Fibroblast of the aortic adventitia (primary cell): ENCODE measurements at regions not wholly inside any gene's neighbourhood (a gene's known extent, or its start where the extent isn't known, plus 50 kb on each side); places are given as distances from the start of the nearest gene placed in this dataset.
A peak's percentile ranks its signal among the peaks of the same experiment; 100 is the strongest.

Experiments
- DNase-seq: peaks from one replicate; pipeline ENCODE4 v3.0.0-alpha.2; 2010; ENCODE audit warnings: low read depth
- H3K4me3 ChIP-seq: 2 replicates; pipeline ENCODE4 v1.5.1; 2011; ENCODE audit warnings: low read depth, mild to moderate bottlenecking, control low read depth, low read length, moderate library complexity
- TF ChIP-seq, protein P1 (sequence below): IDR thresholded peaks from 2 replicates; pipeline ENCODE4 v1.5.1; 2011; ENCODE audit warnings: mild to moderate bottlenecking, low read length, control low read depth, inconsistent platforms; ENCODE audit not compliant: insufficient read depth

DNA sequence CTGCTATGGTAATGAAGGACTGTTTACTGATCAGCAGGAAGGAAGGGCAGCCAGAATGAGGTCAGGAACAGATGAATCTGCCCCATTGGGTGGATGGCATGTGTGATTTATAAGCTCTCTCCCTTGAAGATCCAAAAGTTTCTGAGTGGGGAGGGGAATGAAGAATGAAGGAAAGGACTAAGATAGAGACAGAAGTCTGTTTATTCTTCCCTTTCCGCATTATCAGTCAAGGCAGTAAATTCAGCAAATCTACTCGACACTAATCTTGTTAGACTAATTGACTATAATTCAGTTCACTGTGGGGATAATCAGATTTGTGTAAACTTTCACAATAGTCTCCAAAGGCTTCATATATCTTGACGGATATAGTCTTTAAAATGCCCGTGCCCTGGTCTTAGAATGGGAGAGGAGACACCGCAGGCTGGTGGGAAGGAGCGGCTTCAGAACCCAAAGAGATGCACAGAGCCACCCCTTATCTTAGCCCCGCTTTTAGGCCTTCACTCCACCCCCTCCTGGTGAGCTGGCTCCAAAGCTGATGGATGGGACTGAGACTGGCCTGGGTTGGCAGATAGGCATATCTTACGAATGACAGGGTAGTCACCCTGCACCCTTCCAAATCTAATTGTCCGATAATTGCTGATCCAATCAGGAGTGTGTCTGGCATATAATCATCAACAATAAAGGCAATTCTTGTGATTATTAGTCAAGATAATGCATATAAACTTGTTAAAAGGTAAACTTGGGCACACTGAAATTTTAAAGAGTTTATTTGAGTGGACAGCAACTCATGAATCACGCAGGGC lies 76.0 kb upstream of the PPM1J start:
- no peak for DNase-seq

DNA sequence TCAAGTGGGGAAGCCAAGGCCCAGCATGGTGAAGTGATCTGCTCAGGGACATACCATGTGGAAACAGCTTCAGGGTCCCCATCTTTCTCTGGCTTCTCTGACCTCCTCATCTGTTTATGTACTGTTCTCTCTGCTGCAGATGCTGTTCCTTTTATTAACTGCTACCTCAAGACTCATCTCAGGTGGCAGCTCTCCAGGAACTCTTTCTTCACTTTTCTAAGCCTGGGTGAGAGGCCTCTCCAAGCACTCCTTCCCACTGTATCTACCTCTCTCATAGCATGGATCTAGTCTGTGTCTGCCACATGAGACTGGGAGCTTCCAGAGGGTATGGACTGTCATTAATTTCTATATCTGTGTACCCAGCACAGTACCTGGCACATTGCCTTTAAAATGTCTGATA lies 73.4 kb upstream of the PPM1J start:
- TF ChIP-seq, protein P1, sequence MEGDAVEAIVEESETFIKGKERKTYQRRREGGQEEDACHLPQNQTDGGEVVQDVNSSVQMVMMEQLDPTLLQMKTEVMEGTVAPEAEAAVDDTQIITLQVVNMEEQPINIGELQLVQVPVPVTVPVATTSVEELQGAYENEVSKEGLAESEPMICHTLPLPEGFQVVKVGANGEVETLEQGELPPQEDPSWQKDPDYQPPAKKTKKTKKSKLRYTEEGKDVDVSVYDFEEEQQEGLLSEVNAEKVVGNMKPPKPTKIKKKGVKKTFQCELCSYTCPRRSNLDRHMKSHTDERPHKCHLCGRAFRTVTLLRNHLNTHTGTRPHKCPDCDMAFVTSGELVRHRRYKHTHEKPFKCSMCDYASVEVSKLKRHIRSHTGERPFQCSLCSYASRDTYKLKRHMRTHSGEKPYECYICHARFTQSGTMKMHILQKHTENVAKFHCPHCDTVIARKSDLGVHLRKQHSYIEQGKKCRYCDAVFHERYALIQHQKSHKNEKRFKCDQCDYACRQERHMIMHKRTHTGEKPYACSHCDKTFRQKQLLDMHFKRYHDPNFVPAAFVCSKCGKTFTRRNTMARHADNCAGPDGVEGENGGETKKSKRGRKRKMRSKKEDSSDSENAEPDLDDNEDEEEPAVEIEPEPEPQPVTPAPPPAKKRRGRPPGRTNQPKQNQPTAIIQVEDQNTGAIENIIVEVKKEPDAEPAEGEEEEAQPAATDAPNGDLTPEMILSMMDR, result no peak
- no peak overlapping the region for H3K4me3 ChIP-seq
- peak; percentile 63 for DNase-seq

More for the DNA sequence above, 76.0 kb upstream of the PPM1J start:
- TF ChIP-seq, protein P1, result no peak
- H3K4me3 ChIP-seq, result no peak overlapping the region

DNA sequence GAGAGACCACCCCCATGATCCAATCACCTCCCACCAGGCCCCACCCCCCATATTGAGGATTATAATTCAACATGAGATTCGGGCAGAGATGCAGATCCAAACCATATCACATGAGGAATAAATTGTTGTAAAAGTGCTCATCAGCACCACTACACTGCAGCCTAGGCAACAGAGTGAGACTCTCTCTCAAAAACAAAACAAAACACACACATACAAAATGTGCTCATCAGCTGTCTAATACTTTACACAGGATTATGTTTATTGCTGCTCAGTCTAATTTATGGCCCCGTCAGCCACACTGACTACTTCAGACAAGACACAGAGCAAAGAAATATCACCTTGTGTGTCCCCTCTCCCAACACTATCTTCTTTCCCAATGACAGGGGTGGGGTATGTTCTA lies 72.9 kb upstream of the PPM1J start:
- TF ChIP-seq, protein P1, result no peak
- DNase-seq, result no peak
- no peak overlapping the region for H3K4me3 ChIP-seq

DNA sequence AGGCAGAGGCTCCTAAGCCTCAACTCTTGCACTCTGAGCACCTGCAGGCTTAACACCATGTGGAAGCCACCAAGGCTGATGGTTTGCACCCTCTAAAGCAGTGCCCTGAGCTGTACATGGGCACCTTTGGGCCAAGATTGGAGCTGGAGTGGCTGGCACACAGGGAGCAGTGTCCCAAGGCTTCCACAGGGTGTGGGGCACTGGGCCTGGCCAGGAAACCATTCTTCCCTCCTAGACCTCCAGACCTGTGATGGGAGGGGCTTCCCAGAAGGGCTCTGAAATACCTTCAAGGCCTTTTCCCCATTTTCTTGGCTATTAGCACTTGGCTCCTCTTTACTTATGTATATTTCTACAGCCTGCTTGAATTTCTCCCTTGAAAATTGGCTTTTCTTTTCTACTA lies 67.9 kb upstream of the PPM1J start:
- H3K4me3 ChIP-seq, result no peak overlapping the region
- TF ChIP-seq, protein P1, result no peak
- no peak for DNase-seq

DNA sequence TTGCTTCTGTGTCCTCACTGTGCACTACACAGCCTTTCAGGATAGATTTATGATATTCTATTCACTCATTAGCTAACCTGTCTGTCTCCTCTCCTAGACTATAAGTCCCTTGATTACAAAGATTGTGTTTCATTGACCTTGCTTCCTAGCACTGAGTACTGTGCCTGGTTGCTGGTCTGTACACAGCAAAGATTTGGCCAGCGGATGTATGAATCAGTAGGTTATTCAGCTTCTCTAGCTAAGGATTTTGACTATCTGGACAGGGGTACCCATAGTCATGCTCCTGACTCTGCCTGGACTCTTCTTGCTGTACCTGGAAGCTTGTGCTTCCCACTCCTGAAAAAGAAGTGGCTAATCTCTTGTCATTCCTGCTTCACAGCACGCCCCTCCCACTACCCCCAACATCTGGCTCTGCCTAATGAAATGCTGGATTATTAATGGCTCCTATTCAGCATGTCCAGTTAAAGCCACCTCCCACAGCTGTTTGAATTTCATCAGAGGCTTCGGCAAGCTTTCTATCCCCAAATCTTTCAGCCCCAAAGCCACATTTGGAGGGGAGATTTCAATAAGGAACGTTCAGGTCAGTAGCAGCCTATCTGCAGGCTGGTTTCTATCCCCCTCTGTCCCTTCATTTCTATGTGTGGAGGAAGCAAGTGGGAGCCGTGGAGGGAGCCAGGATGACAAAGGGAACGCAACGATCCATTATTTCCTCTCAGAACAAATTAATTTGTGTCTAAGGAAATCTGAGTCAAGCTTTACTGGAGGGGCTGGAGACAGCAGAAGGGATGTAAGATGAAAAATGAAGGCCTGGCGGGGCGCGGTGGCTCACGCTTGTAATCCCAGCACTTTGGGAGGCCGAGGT lies 64.8 kb upstream of the PPM1J start:
- TF ChIP-seq, protein P1, result no peak
- no peak for DNase-seq

DNA sequence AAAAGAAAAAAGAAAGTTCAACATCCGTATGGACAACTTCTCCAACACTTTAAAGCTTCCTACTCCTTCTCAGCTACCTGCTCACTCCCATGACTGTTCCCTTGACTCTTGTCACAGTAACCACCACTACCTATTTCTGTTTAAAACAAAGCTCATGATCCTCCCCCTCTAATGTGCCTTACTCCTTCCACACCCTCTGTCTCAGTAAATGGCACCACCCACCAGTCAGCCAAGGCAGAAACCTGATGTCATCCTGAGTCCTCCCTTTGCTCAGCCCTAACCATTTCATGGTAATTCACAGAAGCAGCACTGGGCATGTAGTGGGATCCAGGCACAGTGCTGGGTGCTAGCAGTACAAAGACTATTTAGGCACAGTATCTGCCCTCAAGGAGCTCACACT lies 63.0 kb upstream of the PPM1J start:
- DNase-seq, result no peak
- TF ChIP-seq, protein P1, result no peak
- no peak overlapping the region for H3K4me3 ChIP-seq

More for the DNA sequence above, 64.8 kb upstream of the PPM1J start:
- H3K4me3 ChIP-seq, result no peak overlapping the region
